ENCODE measurements at regions not wholly inside any gene's neighbourhood (a gene's known extent, or its start where the extent isn't known, plus 50 kb on each side); places are given as distances from the start of the nearest gene placed in this dataset.

DNA sequence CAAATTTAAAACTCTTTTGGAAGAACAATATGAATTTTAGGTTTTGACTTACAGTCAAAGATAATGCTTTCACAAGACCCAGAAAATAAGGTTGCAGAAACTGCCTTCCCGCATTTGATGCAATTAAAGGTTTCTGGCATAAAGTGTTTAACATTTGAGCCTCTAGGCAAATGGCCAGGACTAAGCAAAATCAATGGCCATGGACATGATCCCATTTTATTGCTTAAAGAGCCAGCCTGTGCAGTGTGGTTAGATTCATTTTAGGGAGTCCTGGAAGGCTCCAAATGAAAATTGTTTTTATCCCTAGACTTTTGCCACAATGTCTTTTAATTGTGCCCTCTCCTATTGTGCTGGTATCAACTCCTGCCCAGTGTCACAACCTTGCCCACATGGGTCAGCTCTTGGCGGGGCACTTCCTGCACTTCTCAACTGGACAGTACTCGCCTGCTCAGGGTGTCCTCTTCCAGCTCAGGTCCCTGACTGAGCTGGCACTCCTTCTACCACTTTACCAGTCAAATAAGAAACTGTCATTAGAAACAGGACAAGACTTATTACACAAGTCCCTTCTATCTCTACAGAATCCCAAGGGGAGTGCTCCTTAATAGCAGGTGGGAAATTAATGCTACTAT lies 208.4 kb upstream of the NPY2R start:
- H3K4me3 ChIP-seq, result no peak overlapping the region
- intact Hi-C loops (cut with DNase I), result no loop called here

GRCh38 chr4:155001251-155001650 lies 207.2 kb upstream of the NPY2R start:
- H3K36me3 ChIP-seq, result no peaks in the 10 kb centered on the region
- no peaks in the 10 kb centered on the region for H3K4me1 ChIP-seq (ENCODE audit: insufficient read depth)
- intact Hi-C loops (cut with DNase I), result no loop called here
- H3K4me3 ChIP-seq, result no peak overlapping the region
- no peak overlapping the region for H3K27ac ChIP-seq
- H3K27me3 ChIP-seq, result no peaks in the 10 kb centered on the region
- no peaks in the 10 kb centered on the region for H3K9me3 ChIP-seq
- no peak for DNase-seq
- TF ChIP-seq EP300 (IDR thresholded peaks at IDR 0.05) (no peak), CTCF (IDR thresholded peaks at IDR 0.05) (no peak), POLR2A (IDR thresholded peaks at IDR 0.05) (no peak)
- 73 to 86% (median 86%) methylated on average over 2 of the region's 2 CpGs for WGBS, 3 donors

More for the DNA sequence above, 208.4 kb upstream of the NPY2R start:
- H3K36me3 ChIP-seq, result no peaks in the 10 kb centered on the region
- H3K9me3 ChIP-seq, result no peaks in the 10 kb centered on the region
- no peak overlapping the region for H3K27ac ChIP-seq
- DNase-seq, result no peak
- 85 to 94% (median 88%) methylated on average over 3 of the region's 3 CpGs for WGBS, 3 donors
- TF ChIP-seq POLR2A (IDR thresholded peaks at IDR 0.05), result no peak
- no peak for TF ChIP-seq CTCF (IDR thresholded peaks at IDR 0.05)
- no peak for TF ChIP-seq EP300 (IDR thresholded peaks at IDR 0.05)
- H3K27me3 ChIP-seq, result no peaks in the 10 kb centered on the region
- H3K4me1 ChIP-seq (ENCODE audit: insufficient read depth), result no peaks in the 10 kb centered on the region

GRCh38 chr4:155005395-155006090 lies 202.9 kb upstream of the NPY2R start:
- no peak for DNase-seq
- Histone ChIP-seq H3K4me3 (no peak overlapping the region), H3K27me3 (no peaks in the 10 kb centered on the region), H3K27ac (no peak overlapping the region), H3K9me3 (no peaks in the 10 kb centered on the region), H3K36me3 (no peaks in the 10 kb centered on the region), H3K4me1 (ENCODE audit: insufficient read depth) (no peaks in the 10 kb centered on the region)
- TF ChIP-seq CTCF (IDR thresholded peaks at IDR 0.05) (no peak), EP300 (IDR thresholded peaks at IDR 0.05) (no peak), POLR2A (IDR thresholded peaks at IDR 0.05) (no peak)
- intact Hi-C loops (cut with DNase I), result no loop called here
- WGBS, 3 donors, result 74 to 80% (median 77%) methylated on average over 5 of the region's 5 CpGs

DNA sequence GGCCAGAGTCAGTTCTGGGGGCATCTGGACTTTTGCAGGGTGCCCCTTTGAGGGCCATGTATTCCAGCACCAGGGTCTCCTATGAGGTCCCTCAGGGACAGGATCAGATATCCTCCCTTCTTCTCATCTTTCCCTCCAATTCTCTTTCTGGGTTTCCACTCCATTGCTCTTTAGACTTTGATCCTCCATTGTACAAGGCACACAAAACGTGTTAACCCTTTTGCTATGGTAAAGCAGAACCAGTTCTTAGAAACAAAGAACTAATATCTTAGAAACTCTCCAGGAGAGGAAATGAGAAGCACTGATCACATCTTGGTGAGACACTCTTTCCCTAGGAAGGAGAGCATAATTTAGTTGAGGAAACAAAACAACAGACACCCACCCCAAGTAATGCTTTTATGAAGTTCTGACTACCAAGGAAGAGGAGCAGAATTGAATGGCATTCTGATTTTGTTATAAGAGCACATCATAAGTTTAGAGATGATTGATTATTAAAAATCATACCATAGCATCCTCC lies 200.7 kb upstream of the NPY2R start:
- H3K27ac ChIP-seq, result no peak overlapping the region
- WGBS, 3 donors, result 68 to 77% (median 75%) methylated on average over 1 of the region's 1 CpG
- H3K27me3 ChIP-seq, result no peaks in the 10 kb centered on the region
- no peaks in the 10 kb centered on the region for H3K4me1 ChIP-seq (ENCODE audit: insufficient read depth)
- DNase-seq, result no peak
- intact Hi-C loops (cut with DNase I), result no loop called here
- H3K36me3 ChIP-seq, result no peaks in the 10 kb centered on the region
- H3K4me3 ChIP-seq, result no peak overlapping the region
- TF ChIP-seq EP300 (IDR thresholded peaks at IDR 0.05) (no peak), CTCF (IDR thresholded peaks at IDR 0.05) (no peak)
- no peaks in the 10 kb centered on the region for H3K9me3 ChIP-seq

Data from ovary (tissue), 7 donors.